Loucy (cell line): ENCODE measurements at regions not wholly inside any gene's neighbourhood (a gene's known extent, or its start where the extent isn't known, plus 50 kb on each side); places are given as distances from the start of the nearest gene placed in this dataset.

Experiments used
- H2AFZ ChIP-seq: fragments of 200-600 bp; sonication (generic); 2 replicates; pipeline ENCODE4 v1.6.0; 2016; ENCODE audit warnings: antibody characterized with exemption, mild to moderate bottlenecking, low read length, moderate library complexity
- H3F3A ChIP-seq: fragments of 200-600 bp; 2 replicates; pipeline ENCODE4 v1.6.0; 2016; ENCODE audit warnings: antibody characterized with exemption, low read depth, mild to moderate bottlenecking
- H3K27me3 ChIP-seq: fragments of 200-600 bp; sonication (generic); 2 replicates; pipeline ENCODE4 v1.6.1; 2014; ENCODE audit warnings: low read length, mild to moderate bottlenecking; ENCODE audit not compliant: insufficient read depth, poor library complexity, severe bottlenecking
- H3K36me3 ChIP-seq: fragments of 200-600 bp; sonication (generic); 2 replicates; pipeline ENCODE4 v1.6.1; 2016; ENCODE audit warnings: low read length; ENCODE audit not compliant: insufficient read depth
- H3K4me1 ChIP-seq: fragments of 200-600 bp; sonication (generic); 2 replicates; pipeline ENCODE4 v1.5.1; 2014; ENCODE audit warnings: low read length, mild to moderate bottlenecking; ENCODE audit not compliant: insufficient read depth, poor library complexity, severe bottlenecking
- H3K4me2 ChIP-seq: fragments of 200-600 bp; sonication (generic); 2 replicates; pipeline ENCODE4 v1.6.0; 2014; ENCODE audit warnings: antibody characterized with exemption, low read length, low read depth, mild to moderate bottlenecking; ENCODE audit not compliant: poor library complexity, severe bottlenecking
- H3K4me3 ChIP-seq: fragments of 200-600 bp; sonication (generic); 2 replicates; pipeline ENCODE4 v1.5.1; 2014; ENCODE audit warnings: low read length, mild to moderate bottlenecking, mixed read lengths; ENCODE audit not compliant: poor library complexity, severe bottlenecking
- H3K79me2 ChIP-seq: fragments of 200-600 bp; sonication (generic); 2 replicates; pipeline ENCODE4 v1.6.1; 2014; ENCODE audit warnings: low read length; ENCODE audit not compliant: insufficient read depth
- H3K9ac ChIP-seq: fragments of 200-600 bp; sonication (generic); 2 replicates; pipeline ENCODE4 v1.6.0; 2014; ENCODE audit warnings: mild to moderate bottlenecking, low read depth, low read length, moderate library complexity; ENCODE audit not compliant: poor library complexity, severe bottlenecking
- H3K9me2 ChIP-seq: fragments of 200-600 bp; sonication (generic); replicated peaks from 2 replicates; pipeline ENCODE4 v1.6.1; 2016; ENCODE audit warnings: low read depth, low read length, mixed read lengths
- H3K9me3 ChIP-seq: fragments of 200-600 bp; sonication (generic); 2 replicates; pipeline ENCODE4 v1.6.1; 2014; ENCODE audit warnings: mild to moderate bottlenecking, antibody characterized with exemption, low read length, low read depth; ENCODE audit not compliant: insufficient read depth
- H4K20me1 ChIP-seq: fragments of 200-600 bp; sonication (generic); 2 replicates; pipeline ENCODE4 v1.6.0; 2014; ENCODE audit warnings: antibody characterized with exemption, low read length, mild to moderate bottlenecking; ENCODE audit not compliant: insufficient read depth, poor library complexity, severe bottlenecking
- EZH2phosphoT487 ChIP-seq: fragments of 200-600 bp; IDR thresholded peaks from 2 replicates; pipeline ENCODE4 v1.6.1; 2018; ENCODE audit warnings: antibody characterized with exemption, mild to moderate bottlenecking, moderate library complexity, borderline replicate concordance
- TF ChIP-seq, protein P1 (sequence below): fragments of 200-600 bp; sonication (generic); conservative IDR thresholded peaks from 2 replicates; pipeline ENCODE4 v1.5.1; 2014; ENCODE audit warnings: mild to moderate bottlenecking, antibody characterized with exemption, low read length

DNA sequence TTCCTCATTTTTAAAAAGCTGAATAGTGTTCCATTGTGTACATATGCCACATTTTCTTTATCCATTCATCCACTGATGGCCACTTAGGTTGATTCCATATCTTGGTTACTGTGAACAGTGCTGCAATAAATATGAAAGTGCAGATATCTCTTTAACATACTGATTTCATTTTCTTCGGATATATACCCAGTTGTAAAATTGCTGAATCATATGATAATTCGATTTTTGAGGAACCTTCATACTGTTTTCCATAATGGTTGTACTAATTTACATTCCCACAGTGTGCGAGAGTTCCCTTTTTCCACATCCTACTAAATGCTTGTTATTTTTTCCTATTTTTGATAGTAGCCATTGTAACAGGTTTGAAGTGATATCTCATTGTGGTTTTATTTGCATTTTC is 263.2 kb downstream of the STK31 start:
- no peaks in the 10 kb centered on the region for H3K36me3 ChIP-seq
- H3K79me2 ChIP-seq = no peaks in the 10 kb centered on the region
- H4K20me1 ChIP-seq = no peaks in the 10 kb centered on the region
- no peaks in the 10 kb centered on the region for H3K9me3 ChIP-seq
- no peak overlapping the region for H2AFZ ChIP-seq
- no peak overlapping the region for H3K4me2 ChIP-seq
- H3K9ac ChIP-seq = no peak overlapping the region
- H3K9me2 ChIP-seq = no peaks in the 10 kb centered on the region
- TF ChIP-seq, protein P1, sequence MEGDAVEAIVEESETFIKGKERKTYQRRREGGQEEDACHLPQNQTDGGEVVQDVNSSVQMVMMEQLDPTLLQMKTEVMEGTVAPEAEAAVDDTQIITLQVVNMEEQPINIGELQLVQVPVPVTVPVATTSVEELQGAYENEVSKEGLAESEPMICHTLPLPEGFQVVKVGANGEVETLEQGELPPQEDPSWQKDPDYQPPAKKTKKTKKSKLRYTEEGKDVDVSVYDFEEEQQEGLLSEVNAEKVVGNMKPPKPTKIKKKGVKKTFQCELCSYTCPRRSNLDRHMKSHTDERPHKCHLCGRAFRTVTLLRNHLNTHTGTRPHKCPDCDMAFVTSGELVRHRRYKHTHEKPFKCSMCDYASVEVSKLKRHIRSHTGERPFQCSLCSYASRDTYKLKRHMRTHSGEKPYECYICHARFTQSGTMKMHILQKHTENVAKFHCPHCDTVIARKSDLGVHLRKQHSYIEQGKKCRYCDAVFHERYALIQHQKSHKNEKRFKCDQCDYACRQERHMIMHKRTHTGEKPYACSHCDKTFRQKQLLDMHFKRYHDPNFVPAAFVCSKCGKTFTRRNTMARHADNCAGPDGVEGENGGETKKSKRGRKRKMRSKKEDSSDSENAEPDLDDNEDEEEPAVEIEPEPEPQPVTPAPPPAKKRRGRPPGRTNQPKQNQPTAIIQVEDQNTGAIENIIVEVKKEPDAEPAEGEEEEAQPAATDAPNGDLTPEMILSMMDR = no peak
- TF ChIP-seq EZH2phosphoT487 = no peak
- H3F3A ChIP-seq = no peaks in the 10 kb centered on the region
- H3K27me3 ChIP-seq = no peaks in the 10 kb centered on the region
- H3K4me1 ChIP-seq = peaks cover 7% of the 10 kb centered on the region
- H3K4me3 ChIP-seq = no peak overlapping the region

DNA sequence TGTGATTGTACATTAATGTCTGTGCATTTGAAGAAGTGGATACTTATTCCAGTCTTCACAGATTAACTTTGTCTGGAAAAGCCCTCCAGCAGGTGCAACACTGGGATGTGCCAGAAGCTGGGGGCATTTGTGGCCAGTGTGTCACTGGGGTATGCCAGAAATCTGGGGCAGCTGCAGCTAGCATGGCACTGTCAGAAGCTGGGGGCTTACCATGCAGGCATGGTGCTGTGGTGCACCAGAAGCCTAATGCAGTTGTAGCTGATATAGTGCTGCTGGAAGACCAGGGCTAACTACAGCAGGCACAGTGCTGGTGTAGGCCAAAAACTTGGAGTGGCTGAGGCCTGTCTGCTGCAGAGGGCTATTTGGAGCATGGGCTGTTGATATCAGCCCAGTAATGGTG is 270.1 kb downstream of the STK31 start:
- H3K27me3 ChIP-seq = no peaks in the 10 kb centered on the region
- H3K4me3 ChIP-seq = no peak overlapping the region
- H3K36me3 ChIP-seq = no peaks in the 10 kb centered on the region
- H3K4me1 ChIP-seq = peaks cover 9% of the 10 kb centered on the region
- H4K20me1 ChIP-seq = no peaks in the 10 kb centered on the region
- no peak overlapping the region for H3K4me2 ChIP-seq
- H3K79me2 ChIP-seq = no peaks in the 10 kb centered on the region
- H3K9me2 ChIP-seq = no peaks in the 10 kb centered on the region
- H3K9me3 ChIP-seq = peaks cover 10% of the 10 kb centered on the region; the same call in 1 of the 2 replicates
- H3K9ac ChIP-seq = no peak overlapping the region
- H3F3A ChIP-seq = no peaks in the 10 kb centered on the region
- TF ChIP-seq, protein P1 = no peak
- no peak for TF ChIP-seq EZH2phosphoT487
- no peak overlapping the region for H2AFZ ChIP-seq

DNA sequence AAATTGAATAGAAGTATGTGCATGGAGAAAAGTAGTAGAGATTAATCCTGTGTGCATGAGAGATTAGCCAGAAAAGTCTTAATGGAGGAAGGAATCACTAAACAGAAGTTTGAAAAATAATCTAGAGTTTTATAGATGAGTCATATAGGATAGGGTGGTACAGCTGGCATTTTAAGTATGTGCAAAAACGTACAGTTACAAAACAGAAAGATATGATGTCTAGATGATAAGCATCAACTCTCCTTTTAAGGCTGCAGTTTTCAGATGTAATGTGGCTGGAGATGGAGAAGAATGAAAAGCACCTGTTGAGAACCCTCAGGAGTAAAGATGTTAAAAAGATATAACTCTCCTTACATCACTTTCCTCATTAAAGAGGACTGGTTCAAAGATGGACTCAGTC is 271.3 kb downstream of the STK31 start:
- Histone ChIP-seq H3K9ac (no peak overlapping the region), H3K79me2 (no peaks in the 10 kb centered on the region), H2AFZ (no peak overlapping the region), H3K27me3 (no peaks in the 10 kb centered on the region), H3K9me2 (no peaks in the 10 kb centered on the region), H3F3A (no peaks in the 10 kb centered on the region), H4K20me1 (no peaks in the 10 kb centered on the region), H3K36me3 (no peaks in the 10 kb centered on the region), H3K4me3 (no peak overlapping the region), H3K4me2 (no peak overlapping the region), H3K4me1 (peaks cover 9% of the 10 kb centered on the region), H3K9me3 (peaks cover 10% of the 10 kb centered on the region; the same call in 1 of the 2 replicates)
- TF ChIP-seq, protein P1 = no peak
- no peak for TF ChIP-seq EZH2phosphoT487
